ENCODE measurements at regions not wholly inside any gene's neighbourhood (a gene's known extent, or its start where the extent isn't known, plus 50 kb on each side); places are given as distances from the start of the nearest gene placed in this dataset.

DNA sequence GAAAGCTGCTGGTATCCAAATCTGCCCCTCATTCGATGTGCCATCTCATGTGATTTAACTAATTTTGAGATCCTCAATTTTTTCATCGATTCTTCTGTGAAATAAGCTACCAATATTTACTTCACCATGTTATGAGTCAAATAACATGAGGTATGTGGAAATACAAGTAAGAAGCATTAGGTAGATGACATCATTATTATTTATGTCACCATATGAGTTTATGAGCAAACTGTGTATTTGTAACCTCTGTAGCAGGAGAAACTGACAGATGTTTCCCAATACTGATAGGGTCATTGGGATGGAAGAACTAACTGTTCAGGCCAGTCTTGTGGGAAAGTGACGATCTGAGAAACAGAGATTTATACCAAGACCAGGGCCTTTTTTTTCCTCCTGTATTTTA lies 229.4 kb upstream of the GOT2 start:
- TF ChIP-seq NFIC (IDR thresholded peaks at IDR 0.05) (no peak), EP300 (IDR thresholded peaks at IDR 0.05; ENCODE audit: borderline replicate concordance) (no peak), TAF1 (IDR thresholded peaks at IDR 0.05; ENCODE audit: low read depth) (no peak), CEBPB (IDR thresholded peaks at IDR 0.05) (no peak), YY1 (IDR thresholded peaks at IDR 0.05; ENCODE audit: low read depth) (no peak)
- TF ChIP-seq, protein P1, sequence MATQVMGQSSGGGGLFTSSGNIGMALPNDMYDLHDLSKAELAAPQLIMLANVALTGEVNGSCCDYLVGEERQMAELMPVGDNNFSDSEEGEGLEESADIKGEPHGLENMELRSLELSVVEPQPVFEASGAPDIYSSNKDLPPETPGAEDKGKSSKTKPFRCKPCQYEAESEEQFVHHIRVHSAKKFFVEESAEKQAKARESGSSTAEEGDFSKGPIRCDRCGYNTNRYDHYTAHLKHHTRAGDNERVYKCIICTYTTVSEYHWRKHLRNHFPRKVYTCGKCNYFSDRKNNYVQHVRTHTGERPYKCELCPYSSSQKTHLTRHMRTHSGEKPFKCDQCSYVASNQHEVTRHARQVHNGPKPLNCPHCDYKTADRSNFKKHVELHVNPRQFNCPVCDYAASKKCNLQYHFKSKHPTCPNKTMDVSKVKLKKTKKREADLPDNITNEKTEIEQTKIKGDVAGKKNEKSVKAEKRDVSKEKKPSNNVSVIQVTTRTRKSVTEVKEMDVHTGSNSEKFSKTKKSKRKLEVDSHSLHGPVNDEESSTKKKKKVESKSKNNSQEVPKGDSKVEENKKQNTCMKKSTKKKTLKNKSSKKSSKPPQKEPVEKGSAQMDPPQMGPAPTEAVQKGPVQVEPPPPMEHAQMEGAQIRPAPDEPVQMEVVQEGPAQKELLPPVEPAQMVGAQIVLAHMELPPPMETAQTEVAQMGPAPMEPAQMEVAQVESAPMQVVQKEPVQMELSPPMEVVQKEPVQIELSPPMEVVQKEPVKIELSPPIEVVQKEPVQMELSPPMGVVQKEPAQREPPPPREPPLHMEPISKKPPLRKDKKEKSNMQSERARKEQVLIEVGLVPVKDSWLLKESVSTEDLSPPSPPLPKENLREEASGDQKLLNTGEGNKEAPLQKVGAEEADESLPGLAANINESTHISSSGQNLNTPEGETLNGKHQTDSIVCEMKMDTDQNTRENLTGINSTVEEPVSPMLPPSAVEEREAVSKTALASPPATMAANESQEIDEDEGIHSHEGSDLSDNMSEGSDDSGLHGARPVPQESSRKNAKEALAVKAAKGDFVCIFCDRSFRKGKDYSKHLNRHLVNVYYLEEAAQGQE (IDR thresholded peaks at IDR 0.05; ENCODE audit: low read depth), result no peak
- TF ChIP-seq, protein P2, sequence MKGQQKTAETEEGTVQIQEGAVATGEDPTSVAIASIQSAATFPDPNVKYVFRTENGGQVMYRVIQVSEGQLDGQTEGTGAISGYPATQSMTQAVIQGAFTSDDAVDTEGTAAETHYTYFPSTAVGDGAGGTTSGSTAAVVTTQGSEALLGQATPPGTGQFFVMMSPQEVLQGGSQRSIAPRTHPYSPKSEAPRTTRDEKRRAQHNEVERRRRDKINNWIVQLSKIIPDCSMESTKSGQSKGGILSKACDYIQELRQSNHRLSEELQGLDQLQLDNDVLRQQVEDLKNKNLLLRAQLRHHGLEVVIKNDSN (IDR thresholded peaks at IDR 0.05), result no peak
